ENCODE measurements at regions not wholly inside any gene's neighbourhood (a gene's known extent, or its start where the extent isn't known, plus 50 kb on each side); places are given as distances from the start of the nearest gene placed in this dataset.
"Not testable (repeated sequence)": the region's sequence is repeated elsewhere in the genome, so short reads cannot be mapped to it uniquely, and the experiment has no call there.

DNA sequence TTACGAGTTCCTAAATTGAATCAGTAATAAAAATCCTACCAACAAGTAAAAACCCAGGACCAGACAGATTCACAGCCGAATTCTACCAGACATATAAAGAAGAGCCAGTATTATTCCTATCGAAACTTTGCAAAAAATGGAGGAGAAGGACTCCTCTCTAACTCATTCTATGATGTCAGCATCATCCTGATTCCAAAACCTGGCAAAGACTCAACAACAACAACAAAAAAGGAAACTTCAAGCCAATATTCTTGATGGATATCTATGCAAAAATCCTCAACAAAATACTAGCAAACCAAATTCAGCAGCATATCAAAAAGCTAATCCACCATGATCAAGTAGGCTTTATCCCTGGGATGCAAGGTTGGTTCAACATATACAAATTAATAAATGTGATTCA lies 84.6 kb upstream of the ADRB2 start:
- DNase-seq (ENCODE audit: low read depth in 2 of 2), result not testable (repeated sequence)

- DNase-seq (ENCODE audit: low read depth in 2 of 2), result not testable (repeated sequence)
These were observed 82.0 kb upstream of the ADRB2 start for GRCh38 chr5:148744380-148744779.

DNA sequence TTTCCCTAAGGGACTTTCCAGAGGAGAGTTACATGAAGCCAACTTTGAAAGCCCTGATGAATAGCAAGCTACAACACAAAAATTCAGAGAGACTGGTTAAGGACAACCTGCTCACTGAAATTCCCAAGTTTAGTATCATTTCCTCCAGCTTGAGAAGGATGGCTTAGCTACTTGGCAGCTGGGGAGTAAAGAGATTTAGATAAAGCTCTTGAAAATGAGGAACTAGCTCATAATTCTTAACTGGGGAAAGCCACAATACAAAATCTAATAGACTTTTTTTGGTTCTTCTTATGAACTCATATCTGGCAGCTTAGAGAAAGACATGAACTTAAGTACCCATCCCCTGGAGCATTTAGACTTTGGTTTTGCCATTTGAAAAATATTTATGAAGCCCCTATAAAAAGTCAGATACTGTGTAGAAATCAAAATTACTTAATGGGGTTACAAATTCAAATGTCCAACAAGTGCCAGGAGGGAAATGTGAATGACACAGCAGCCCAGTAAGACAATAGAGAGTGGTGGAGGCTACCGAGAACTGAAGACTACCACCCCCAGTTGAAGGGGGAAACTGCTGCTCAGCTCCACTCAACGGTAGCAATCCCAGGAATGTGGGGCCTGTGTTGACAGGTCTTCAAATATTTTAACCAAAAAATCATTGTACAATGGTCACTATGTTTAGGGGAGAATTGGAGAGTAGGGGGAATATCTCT lies 79.4 kb upstream of the ADRB2 start:
- DNase-seq (ENCODE audit: low read depth in 2 of 2), result no peak

GRCh38 chr5:148747536-148747906 lies 78.9 kb upstream of the ADRB2 start:
- DNase-seq (ENCODE audit: low read depth in 2 of 2), result no peak

DNA sequence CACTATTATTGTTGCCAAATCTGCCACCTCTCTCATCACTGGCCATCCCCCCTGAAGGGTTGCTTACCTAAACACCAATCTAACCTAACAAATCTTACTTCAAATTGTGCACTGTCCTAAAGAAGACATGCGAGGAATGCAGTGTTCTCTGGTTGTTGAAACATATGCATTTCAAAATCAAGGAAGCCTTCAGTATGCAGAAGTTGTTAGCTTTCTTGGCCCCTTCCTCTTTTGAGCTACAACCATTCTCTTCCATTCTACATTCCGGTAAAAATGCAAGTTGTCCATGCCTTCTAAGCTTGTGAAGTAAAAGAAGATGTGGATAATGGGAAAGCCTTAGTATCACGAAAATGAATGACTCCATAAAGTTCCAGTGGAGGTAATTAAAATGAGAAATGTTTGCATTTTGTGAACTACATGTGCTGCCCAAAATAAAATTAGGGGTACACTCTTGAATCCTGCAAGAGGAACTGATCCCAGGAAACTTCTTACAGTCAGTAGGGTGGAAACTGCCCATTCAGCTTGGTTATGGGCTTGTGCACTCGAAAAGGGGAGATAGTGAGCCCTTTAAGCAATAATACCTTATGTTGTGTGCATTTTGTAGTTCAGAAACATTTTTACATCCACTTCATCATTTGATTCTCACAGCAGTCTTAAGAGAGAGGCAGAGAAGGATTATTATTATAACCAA lies 77.6 kb upstream of the ADRB2 start:
- no peak for DNase-seq (ENCODE audit: low read depth in 2 of 2)

- no peak for DNase-seq (ENCODE audit: low read depth in 2 of 2)
These were observed 75.8 kb upstream of the ADRB2 start for GRCh38 chr5:148750614-148751013.

DNA sequence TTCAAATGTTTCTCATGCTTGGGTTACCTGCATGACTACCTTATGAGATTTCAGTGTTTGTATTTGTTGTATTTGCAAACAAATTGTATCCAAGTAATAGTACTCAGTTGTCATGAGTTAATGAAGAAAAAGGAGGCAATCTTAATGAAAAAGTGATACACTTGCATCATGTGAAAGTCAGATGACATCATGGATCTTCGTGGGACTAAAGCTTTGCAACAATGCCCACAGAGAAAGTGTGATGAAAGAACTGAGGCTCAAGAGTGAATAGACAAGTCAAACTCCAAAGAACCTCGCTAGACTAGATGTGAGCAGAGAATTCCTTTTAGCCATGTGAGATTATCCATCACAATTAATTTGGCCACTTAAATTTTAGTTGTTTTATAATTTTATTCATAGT lies 75.4 kb upstream of the ADRB2 start:
- no peak for DNase-seq (ENCODE audit: low read depth in 2 of 2)

DNA sequence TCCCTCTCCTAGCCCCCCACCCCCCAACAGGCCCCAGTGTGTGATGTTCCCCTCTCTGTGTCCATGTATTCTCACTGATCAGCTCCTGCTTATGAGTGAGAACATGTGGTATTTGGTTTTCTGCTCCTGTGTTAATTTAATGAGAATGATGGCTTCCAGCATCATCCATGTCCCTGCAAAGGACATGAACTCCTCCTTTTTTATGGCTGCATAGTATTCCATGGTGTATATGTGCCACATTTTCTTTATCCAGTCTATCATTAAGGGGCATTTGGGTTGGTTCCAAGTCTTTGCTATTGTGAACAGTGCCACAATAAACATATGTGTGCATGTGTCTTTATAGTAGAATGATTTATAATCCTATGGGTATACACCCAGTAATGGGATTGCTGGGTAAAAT lies 74.0 kb upstream of the ADRB2 start:
- DNase-seq (ENCODE audit: low read depth in 2 of 2), result not testable (repeated sequence)

GRCh38 chr5:148759101-148759500 lies 67.3 kb upstream of the ADRB2 start:
- DNase-seq (ENCODE audit: low read depth in 2 of 2), result no peak

GRCh38 chr5:148760945-148761638 lies 65.3 kb upstream of the ADRB2 start:
- DNase-seq (ENCODE audit: low read depth in 2 of 2), result no peak

DNA sequence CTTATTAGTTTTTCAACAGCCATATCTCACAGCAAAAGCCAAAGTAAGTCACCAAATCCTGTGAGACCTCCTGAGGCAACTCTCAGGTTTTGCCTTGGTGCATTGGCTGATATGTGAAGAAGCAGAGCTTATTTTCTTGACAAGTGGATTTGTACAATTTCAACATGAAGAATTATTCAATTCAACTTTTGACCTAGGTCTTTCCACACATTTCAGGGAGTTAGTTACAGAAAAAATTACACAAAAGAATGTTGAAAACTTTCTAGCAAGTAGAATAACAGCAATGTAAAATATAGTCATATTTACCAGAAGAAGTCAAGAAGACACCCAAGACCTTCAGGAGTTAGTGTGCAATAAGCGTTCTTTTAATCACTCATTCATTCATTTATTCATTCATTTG lies 62.4 kb upstream of the ADRB2 start:
- no peak for DNase-seq (ENCODE audit: low read depth in 2 of 2)

DNA sequence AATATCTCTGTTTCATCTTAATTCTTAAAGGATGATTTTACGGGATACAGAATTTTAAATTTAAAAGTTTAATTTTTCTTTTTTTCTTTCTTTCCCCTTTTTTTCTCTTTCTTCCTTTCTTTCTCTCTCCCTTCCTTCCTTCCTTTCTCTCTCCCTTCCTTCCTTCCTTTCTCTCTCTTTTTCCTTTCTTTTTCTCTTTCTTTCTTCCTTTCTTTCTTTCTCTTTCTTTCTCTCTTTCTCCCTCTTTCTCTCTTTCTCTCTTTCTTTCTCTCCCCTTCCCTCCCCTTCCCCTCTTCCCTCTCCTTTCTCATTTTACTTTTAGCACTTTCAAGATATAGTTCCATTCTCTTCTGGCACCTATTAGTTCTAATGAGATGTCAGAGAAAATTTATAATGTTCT lies 61.4 kb upstream of the ADRB2 start:
- no peak for DNase-seq (ENCODE audit: low read depth in 2 of 2)

- no peak for DNase-seq (ENCODE audit: low read depth in 2 of 2)
These were observed 57.5 kb upstream of the ADRB2 start for GRCh38 chr5:148768806-148769415.

DNA sequence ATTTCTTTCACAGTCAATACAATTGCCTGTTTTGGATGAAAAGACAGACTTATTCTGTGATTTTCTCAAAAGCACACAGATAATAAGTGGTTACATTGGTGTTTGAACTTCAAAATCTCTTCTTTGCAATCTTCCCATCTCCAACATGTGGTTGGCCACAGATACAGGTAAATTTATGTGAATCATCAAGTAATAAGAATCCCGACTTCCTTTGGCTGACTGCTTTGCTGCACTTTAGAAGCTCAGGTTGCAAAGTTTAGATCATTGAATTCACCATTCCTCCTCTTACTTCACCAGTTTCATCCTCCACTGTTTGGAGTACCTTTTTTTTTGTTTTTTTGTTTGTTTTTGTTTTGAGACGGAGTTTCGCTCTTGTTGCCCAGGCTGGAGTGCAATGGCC lies 56.5 kb upstream of the ADRB2 start:
- DNase-seq (ENCODE audit: low read depth in 2 of 2), result no peak

DNA sequence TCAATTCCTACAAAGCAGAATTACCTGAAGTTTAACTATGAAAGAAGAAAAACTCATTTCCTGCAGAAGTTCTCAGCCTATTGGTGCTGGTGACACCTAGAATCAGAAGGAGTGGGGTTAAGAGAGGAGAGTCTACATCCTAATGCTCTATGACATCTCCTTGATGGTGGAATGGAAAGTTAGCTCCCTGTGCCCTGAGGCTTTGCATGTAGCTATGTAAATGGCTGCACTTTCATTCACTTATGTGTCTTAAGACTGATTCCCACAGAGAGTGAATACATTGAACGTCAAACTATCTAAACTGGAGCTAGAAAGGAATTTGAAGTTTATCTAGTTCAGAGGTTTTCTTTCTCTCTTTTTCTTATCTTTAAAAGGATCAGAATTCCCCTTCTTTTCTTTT lies 52.1 kb upstream of the ADRB2 start:
- no peak for DNase-seq (ENCODE audit: low read depth in 2 of 2)

DNA sequence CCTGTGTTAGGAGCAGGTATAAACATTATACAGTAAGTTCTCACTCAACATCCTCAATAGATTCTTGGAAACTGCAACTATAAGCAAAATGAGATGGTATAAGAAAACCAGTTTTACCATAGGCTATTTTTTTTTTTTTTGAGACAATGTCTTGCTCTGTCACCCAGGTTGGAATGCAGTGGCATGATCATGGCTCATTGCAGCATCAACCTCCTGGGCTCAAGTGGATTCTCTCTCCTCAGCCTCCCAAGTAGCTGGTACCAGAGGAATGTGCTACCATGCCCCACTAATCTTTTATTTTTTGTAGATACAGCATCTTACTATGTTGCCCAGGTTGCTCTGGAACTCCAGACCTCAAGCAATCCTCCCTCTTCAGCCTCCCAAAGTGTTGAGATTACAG lies 50.1 kb upstream of the ADRB2 start:
- no peak for DNase-seq (ENCODE audit: low read depth in 2 of 2)
